ENCODE measurements at regions not wholly inside any gene's neighbourhood (a gene's known extent, or its start where the extent isn't known, plus 50 kb on each side); places are given as distances from the start of the nearest gene placed in this dataset.

DNA sequence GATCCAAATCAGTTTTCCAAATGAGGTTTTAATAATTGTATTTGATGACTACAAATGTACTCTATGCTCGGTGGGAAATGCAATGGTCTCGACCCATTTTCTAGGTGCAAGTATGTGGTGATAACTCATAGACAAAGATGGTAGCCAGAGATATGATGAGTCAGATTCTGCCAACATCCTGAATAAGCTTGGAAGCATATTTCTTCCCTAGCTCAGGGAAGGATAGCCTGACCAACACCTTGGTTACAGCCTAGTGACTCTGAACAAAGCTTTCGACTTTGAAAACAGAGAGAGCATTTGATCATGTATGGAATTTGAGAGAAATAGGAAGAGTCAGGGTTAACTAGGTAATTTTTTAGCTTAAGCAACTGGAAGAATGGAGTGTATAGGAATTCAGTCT, 128.3 kb upstream of the MYOCD start:
- DNase-seq = no peak

DNA sequence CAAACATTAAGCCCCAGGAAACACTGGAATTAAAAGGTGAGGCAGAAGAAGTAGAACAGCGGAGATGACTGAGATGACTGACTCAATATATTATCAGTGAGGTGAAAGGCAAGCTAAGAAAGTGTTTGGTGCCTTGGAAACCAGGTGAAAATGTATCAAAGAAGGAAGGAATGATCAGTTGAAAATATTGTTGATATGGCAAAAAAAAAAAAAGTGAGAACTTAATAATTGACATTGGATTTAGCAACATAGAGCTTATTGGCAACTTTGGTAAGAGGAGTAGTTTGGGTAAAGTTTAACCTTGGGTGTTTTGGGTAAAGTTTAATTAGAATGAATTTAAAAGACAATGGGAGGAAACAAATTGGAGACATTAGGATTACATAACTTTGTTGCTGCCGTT, 127.7 kb upstream of the MYOCD start:
- no peak for DNase-seq

DNA sequence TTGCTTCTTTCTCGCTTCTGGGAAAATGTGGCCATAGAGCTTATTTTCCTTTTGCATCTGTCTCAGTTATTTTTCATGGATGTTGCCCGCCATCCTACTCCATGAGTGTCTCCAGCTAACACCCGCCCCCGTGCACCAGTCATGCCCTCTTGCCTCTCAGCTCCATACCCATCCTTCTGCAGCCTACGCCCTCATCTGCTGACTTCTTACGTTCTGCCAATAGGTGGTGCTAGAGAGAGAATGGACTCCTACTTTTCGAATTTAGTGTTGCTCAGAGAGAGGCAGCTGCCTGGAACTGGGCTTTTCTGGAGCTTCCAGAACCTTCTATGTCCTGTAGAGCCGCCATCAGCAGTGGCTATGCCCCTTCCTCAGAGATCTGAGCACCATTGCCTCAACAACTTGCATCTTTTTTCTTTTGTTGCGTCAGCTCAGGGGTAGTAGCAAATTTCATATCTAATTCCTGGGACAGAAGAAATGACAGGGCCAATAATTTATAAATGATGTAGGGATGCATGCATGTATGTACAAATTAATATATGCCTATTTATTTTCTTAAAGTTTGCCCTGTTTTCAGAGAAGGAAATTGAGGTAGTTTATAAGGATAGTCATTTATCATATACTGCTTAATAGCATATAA, 119.7 kb upstream of the MYOCD start:
- DNase-seq = peak; percentile 8

DNA sequence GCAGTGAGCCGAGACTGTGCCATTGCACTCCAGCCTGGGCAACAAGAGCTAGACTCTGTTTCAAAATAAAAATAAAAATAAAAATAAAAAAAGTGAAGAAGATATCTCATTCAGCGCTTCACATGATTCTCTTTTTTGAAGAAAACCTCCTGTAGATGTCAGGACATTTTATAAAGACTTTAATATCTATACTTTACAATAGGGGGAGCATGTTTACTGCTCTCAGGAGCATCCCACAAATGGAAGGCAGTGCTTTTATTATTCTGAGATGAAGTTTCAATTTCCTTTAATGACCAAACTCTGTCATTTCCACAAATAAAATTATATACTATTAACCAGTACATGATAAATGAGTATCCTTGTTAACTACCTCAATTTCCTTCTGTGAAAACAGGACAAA, 118.7 kb upstream of the MYOCD start:
- DNase-seq = no peak

DNA sequence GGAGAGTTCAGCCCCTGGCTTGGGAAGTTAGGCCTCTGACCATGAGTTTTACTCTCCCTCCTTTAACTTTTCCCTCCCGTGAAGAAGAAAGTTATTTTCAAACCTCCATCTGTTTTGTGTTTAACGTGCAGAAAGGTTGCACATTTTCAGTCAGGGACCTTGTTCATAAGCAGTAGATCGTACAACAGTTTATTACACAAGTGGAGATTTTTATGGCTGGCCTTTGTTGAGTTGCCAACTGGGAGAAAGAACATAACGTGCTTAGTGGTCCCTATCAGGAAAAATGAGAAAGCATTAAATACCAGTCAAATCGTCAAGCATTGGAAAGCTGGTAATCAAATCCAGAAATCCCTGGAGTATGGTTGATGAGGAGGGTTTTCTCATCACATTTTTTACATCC, 117.9 kb upstream of the MYOCD start:
- no peak for DNase-seq

DNA sequence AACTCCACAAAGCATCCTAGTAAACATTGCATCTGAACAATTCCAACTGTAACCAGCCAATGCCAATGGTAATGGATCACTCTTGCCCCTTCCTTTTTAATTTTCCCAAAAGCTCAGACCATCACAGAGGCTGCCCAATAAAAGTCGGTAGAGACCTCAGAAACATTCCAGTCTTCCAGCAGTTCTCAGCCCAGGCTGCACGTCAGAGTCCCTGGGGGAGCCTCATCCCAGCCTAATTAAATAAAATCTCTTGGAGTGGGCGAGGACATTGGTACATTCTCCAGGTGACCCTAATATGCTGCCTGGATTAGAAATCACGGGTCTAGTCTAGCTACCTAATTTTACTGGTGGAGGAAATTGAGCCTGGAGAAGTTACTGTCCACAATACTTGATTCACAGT, 117.1 kb upstream of the MYOCD start:
- DNase-seq = no peak

DNA sequence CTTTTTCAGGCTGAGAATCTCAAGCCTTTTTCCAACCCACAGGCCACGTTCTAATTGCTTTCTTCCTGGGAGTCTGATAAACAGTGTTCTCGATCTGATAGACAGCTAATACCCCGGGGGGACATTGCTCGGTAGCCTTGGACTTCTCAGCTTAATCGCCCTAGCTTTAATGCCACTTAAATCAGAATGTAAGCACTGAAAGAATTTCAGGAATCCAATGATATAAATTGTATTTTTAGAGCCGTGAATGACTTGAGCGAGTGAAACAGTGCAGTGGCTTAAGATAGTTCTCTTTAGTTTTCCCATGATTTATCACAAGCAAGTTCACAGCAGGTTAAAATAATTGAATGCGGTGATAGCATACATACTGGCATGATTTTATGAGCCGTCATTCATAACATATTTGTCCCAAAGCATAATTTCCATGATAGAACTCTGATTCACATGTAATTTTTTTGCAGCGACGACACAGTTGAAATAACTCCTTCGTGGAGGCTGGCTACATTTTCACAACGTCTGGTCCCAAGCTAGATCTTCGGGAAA, 116.1 kb upstream of the MYOCD start:
- DNase-seq = no peak

DNA sequence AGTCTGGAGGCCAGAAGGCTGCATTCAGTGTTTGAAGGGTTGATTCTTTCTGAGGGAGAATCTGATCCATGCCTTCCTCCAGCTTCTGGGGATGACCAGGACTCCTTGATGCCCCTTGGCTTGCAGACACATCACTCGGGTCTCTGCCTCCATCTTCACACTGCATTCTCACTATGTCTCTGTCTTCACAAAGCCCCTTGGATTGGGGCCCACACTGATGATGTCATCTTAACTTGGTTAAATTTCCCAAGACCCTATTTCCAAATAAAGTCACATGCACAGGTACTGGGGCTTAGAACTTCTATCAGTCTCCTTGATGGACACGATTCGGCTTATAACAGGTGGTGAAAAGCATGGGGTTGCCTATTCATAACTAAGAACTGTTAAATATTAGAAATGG, 112.1 kb upstream of the MYOCD start:
- no peak for DNase-seq

DNA sequence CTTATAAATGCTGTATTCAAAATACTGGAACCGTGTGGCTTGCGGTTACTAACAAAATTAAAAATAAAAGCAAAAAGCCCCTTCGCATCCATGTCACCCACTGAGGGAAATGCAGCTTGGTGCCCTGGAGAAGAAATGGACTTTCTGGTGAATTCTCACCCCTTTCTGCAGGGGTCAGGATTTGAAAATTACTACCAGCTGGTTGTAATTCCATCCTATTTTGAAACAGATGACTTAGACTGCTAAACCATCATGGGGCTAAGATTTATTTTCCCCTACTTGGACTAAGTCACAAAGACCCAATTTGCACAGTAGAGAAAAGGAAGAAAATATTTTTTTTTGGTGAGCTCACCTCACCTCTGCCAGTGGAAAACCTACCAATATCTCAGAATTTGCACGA, 111.4 kb upstream of the MYOCD start:
- DNase-seq = no peak

DNA sequence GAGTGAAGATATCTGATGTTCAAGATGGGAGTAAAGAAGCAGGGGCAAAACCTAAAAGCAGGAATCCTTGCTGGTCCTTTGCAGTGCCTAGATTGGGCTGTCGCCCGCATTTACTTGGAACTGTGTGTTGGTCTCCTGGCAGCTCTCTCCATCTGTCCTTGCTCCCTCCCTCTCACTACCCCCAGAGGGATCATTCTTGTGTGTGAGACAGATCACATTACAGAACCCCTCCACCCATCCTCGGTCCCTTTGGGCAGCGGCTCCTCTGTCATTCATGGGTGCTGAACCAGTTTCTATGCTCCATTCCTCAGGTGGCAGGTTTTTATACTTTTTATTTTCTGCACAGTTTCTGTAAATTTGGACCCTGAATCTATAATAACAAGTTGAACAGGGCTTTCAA, 99.4 kb upstream of the MYOCD start:
- DNase-seq = no peak

DNA sequence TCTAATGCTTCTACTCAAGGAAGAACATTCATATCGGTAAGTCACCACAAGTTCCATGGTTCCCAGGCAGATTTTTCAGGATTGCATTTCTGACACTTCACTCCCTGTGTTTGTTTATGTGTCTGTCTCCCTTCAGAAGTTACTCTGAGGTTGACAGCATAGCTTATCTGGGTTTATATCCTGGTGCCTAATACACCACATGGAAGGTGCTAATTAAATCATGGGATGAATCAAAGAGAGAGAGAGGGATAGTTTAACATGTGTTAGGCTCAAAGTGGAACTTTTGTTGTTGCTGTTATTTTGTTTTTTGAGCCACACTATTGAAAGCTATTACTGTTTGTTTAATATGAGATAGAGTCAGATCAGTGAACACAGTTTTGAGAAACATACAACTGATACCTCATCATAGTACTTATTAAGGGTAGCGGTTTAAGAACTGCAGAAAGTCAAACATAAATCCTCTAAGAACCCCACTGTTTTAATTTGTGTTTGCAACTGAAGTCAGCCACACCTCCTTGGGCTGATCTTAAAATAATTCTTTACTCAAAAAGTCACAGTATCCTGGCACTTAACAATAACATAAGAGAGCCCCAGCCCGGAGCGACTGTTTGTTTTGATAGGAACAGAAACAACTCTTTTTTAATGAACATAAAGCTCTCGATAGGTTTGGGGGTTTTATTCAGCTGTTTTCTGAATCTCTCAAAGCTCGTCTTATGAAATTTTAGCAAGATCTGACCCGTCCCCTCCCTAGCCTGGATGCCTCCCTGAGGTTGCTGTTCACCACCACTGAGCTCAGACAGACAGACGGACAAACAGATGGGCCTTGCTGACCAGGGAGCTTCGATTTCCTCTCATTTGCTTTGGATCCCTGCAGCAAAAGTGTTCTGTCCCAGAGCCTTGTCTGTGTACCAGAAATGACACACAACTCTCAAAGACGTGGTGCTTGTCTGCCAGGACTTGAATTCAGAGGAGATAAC, 98.3 kb upstream of the MYOCD start:
- no peak for DNase-seq

DNA sequence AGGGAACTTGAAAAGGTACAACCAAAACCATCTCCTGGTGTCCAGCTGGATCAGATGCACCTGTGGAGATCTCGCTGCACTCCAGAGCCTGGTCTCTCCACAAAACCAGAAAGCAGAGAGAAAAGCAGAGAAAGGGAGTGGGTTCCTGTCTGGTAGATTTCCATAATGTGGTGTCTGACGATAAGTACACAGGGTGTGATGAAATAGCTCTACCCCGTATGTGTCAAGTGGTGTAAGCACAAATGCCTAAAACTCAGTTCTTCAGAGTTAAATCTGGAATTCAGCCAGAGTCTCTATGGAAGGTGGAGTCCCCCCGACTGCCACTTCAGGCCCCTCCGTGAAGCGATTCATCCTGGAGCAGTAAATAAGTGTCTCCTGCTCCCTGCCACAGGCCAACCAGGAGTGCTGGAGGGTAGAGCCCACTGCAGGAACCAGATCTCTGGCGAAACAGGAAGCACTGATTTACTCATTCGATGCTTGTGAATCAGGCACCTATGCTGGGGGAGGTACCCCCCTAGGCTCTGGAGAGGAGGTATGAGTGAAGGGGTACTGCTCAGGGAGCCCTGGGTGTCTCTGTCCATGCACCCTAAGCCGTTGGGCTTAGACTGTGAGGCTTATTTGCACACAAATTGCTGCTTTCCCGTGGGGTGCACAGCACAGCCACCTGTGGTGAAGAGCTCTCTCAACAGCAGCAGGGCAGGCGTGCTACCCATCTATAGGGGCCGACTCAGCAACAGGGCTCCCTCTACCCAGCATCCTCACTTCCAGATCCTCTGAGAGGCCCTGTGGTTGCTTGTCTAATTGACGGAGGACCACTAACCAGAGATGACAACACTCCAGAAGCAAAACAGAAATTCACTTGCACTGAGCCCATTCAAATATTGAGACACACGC, 97.1 kb upstream of the MYOCD start:
- DNase-seq = no peak

DNA sequence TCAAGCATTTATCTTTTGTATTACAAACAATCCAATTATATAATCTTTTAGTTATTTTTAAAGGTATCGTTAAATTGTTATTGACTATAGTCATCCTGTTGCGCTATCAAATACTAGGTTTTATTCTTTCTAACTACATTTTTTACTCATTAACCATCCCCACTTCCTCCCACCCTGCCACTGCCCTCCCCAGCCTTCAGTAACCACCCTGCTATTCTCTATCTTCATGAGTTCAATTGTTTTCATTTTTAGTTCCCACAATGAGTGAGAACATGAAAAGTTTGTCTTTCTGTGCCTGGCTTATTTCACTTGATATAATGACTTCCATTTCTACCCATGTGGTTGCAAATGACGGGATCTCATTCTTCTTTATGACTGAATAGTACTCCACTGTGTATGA, 94.1 kb upstream of the MYOCD start:
- DNase-seq = no peak

DNA sequence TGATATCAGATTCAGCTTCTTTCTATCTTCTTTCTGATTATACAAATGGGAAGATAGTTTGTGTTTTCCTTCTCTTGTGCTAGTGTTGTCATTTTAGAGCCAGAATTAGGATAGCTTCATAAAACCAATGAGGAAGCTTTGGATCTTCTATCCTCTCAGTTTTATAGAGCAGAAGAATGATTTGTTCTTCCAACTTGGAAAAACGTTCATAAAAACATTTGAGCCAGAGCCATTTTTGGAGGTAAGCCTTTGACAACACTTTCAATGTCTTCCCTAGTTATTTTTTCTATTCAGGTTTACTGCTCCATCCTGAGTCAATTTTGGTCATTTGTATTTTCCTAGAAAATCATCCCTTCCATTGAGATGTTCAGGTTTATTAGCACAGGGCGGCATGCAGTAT, 91.2 kb upstream of the MYOCD start:
- no peak for DNase-seq

DNA sequence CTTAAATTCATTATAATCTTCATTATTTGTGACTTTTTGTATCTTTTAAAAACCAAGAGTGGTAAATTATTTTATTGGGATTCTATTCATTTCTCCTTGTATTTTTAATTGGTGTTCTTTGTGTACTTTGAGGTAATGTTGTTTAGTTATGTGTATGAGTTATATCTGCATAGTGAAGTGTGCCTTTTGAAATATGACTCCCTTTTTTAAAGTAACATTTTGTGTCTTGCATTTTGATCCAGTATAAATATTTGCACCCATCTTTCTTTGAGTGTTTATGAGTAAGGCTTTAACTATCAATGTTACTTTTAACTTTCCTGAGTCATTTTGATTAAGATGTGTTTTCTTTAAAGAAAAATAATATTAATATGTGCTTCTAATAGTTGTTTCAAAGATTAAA, 90.0 kb upstream of the MYOCD start:
- no peak for DNase-seq

DNA sequence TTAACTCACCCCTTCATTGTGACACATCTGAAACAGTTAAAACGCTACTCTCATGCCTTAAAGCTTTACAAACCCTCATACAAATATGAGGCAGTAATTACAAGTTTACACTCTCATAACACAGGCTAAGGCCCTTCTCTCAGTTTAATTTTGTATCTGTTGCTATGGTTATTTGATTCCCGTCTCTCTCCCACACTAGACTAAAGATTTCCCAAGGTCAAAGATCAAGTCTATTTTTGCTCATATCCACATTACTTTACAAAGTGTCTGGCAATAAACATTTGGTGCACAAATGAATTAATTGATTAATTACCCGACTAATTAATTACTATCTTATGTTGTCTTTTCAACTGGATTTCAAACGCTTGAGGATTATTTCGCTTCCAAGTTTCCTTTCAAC, 86.4 kb upstream of the MYOCD start:
- DNase-seq = no peak

DNA sequence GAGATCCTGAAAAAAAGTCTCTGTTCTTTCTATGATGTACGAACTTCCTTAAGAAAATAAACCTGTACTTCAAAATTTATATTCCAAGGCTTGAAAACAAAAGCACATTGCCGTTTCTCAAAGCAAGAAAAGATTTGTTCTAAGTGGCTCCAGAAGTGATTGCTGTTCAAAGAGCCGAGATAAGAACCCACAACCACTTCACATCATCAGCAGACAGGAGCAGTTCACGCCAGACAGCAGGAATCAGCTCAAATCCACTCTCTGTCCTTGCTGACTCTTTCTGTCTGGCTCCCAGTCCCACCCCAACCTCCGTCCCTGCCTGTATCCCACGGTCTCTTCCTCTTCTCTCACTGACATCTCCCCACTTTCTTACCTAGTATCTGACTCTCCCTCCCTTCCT, 85.0 kb upstream of the MYOCD start:
- no peak for DNase-seq

DNA sequence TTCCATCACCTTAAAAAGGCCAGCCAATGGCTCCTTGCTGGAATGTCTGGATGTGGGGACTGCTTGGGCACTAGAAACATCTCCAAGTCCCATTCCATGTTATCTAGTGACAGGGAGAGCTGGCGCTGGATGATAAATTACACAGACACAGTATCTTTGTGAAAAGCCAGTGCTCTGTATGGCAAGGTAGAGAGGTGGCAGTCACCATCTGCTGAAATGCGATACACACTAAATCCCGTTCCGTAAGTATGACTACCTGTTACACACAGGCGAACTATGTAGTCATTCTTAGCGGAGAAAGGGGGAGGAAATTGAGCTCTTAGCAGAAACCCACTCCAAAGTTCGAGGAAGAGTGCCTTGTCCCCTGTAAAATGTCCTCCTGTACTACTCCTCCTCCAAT, 81.0 kb upstream of the MYOCD start:
- DNase-seq = no peak

DNA sequence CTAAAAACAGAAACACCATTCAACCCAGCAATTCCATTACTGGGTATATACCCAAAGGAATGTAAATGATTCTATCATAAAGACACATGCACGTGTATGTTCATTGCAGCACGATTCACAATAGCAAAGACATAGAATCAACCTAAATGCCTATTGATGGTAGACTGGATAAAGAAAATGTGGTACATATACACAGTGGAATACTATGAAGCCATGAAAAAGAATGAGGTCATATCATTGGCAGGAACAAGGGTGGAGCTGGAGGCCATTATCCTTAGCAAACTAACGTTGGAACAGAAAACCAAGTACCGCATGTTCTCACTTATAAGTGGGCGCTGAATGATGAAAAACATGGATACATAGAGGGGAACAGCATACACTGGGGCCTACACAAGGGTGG, 77.2 kb upstream of the MYOCD start:
- no peak for DNase-seq

DNA sequence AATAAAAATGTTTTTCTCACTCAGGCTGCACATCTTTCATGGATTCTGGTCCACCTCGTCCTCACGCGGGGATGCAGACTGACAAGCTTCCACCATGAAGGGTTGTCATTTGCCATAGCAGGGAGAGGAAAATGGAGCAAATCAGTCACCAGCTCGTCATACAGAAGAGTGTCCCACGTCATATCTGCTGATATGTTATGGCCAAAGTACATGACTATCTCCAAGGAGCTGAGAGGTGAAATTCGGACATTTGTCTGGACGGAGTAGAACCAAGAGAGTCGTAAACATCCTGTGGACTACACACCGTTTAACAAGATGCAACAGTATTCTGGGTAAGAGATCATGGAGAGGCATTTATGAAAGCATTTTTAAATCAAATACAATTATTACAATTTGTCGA, 75.3 kb upstream of the MYOCD start:
- DNase-seq = no peak

DNA sequence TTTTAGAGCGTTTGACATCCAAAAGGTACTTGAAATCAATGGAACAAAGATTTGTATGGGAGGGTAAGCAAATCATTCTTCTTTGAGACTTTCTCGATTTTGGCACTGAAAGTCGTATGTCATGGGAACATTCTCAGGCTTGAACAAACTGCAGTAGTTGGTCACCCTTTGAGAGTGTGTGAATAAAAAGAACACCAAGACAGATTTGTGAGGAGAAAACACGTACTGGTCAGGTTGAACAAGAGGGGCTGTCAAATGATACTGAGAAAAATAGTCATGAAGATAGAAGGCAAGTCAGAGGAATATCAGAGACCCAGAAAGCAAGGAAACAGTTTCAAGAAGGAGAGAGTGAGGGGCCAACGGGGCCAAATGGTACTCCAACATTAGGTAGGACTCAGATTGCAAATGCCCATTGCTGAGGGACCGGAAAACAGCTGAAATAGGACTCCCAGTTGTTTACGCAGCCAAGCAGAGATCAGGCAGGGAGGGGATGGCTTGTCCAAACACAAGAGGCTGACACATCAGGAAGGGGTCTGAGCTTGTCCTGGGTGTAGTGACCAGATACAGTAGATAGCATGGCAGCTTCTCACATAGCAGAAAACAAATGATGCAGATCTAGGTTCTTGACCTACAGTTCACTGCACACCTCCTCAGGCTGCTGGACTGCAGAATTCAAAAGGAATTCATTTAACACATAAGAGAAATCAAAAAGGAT, 74.5 kb upstream of the MYOCD start:
- DNase-seq = no peak

DNA sequence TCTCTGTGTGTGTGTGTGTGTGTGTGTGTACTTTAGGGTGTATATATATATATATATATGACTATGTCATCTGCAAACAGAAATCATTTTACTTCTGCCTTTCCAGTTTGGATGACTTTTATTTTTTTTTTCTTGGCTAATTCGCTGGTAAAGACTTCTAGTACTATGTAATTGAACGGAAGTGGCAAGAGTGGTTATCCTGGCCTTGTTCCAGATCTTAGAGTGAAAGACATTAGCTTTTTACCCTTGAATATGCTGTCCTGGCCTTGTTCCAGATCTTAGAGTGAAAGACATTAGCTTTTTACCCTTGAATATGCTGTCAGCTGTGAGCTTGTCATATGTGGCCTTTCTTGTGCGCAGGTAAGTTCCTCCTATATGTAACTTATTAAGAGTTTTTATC, 72.7 kb upstream of the MYOCD start:
- no peak for DNase-seq

DNA sequence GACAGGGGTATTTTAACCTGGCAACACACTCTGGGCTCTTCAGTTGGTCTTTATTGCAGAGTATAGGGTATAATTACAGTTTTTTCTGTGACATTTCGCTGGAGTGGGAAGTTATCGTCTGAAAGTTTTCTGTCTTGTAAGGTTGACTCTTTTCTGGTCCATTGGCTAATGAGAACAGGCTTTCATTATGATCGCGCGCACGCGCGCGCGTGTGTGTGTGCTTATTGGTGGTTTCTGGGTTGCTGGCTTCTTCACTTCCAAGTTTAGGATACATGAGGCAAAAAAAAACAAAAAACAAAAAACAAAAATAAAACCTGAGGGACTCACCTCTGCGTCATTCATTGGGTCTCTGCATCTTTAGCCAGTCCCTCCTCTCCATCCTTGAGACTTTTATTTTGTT, 68.7 kb upstream of the MYOCD start:
- no peak for DNase-seq

Data from stimulated activated CD4-positive, alpha-beta T cell treated with anti-CD3 and anti-CD28 coated beads, Interleukin-1b, Interleukin-23, amount 100 ng/mL, for 48 hours (primary cell).